Activated CD4-positive, alpha-beta T cell treated with anti-CD3 and anti-CD28 coated beads for 24 hours (primary cell): ENCODE measurements at regions not wholly inside any gene's neighbourhood (a gene's known extent, or its start where the extent isn't known, plus 50 kb on each side); places are given as distances from the start of the nearest gene placed in this dataset.

Source experiments
- DNase-seq, 2 donors: peaks; one replicate each; pipeline ENCODE4 v3.0.0-alpha.2; 2020; ENCODE audit warnings: low read depth in 2 of 2

- no peak for DNase-seq
Observed at GRCh38 chr2:121961761-121962160, 206.3 kb downstream of the TSN start.

- DNase-seq = no peak
Observed at GRCh38 chr2:121965661-121966060, 210.2 kb downstream of the TSN start.

DNA sequence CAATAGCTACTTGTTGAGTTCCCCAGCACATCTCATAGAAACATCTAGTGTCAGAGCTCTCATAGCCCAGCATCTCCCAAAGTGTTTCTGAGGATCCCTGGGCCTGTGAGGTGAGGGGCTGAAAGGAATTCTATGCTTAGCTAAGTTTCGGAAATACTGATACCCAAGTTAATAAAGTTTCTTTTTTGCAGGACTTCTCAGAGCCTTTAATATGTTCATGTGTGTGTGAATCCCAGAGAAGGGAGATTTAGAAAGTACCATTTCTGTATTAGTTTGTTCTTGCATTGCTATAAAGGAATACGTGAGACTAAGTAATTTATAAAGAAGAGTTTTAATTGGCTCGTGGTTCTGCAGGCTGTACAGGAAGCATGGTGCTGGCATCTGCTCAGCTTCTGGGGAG, 211.2 kb downstream of the TSN start:
- no peak for DNase-seq

GRCh38 chr2:121969166-121969565, 213.7 kb downstream of the TSN start:
- no peak for DNase-seq

DNA sequence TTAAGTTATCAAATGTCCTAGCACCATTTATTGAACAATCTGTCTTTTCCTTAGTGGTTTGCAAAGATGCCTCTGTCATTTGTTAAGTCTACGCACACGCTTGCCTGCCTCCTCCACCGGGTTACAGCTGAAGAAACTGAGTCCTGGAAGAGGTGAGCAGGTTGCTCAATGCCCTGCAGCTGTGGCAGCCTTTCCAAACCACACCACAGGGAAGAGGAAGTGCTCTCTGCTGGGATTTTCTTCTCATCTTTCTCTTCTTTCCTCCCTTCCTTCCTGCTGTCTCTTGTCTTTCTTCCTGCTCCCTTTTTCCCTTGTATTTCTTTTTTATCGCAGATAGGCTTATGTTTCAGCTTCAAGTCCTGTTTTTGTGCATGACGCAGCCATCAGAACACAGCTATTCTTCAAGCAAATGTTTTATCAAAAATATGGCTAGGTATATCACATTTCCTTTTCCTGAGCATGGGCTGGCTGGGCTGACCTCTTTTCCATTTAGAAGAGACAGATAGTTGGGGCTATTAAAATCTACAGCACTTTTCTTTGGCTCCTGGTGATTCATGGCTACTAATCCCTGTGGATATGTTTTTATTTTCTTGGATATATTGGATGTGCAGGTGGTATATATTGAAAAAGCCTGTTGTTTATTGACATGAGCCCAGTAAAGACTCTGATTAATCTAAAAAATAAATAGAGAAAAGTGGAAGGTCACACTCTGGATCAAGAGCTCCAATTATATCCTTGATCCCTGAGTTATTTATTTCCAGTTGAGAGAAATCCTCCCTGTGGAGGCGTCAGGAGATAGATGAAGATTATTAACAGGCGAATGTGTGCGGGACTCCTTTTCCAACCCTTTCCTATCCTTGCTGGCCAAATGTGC, 214.6 kb downstream of the TSN start:
- no peak for DNase-seq

GRCh38 chr2:121972203-121972602, 216.8 kb downstream of the TSN start:
- DNase-seq = no peak

DNA sequence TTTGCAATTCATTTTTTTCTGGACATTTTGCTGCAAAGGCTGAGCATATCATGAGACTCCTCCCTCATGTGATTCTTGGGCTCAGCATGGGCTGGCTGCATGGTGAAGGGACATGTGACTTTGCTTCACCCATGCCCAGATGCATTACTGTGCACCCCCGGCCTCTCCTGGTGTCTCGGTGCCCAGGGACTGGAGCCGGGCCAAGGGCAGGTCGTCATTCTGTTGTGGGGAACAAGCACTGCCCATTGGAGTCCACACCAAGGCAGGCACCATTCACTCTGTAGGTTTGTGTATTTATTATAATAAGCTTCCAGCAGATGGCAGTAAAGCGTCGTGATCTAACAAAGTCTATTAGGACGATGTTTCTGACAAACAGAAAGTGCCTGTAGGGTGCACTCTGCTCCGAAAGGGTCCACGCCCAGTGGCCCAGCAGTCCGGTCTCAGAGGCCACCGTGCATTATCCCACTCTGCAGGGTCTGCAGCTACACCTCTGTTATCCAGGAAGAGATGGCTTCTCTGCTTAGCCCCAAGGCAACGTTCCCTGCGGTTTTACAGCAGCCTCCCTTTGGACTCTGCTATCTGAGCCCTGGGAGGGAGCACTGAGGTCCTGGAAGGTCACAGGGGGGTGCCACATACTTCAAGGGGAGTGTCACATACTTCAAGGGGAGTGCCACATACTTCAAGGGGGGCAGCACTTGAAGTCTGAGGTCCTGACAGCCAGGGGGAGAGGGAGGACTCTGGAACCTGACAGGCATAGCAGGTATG, 219.6 kb downstream of the TSN start:
- peak in 1 of 2 donors; percentile 23 for DNase-seq

GRCh38 chr2:121976926-121977325, 221.5 kb downstream of the TSN start:
- no peak for DNase-seq

GRCh38 chr2:121977326-121977725, 221.9 kb downstream of the TSN start:
- DNase-seq = no peak

DNA sequence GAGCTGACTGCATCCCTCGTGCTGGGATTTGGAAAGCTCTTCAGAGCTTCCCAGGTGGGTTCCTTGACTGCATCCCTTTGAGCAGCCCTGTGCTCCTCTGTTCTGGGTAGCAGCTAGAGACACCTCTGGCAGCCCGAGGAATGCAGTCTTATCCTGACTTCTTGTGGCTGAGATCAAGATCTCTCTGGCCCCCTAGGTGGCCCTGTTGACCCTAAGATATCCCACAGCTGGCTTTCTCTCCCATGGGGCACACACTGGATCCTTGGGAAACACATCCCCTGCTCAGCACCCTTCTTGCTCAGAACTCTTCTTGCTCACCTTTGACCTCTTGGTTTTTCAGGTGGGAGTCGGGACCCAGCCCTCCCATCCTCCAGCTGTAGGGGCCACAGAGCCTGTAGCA, 237.2 kb downstream of the TSN start:
- DNase-seq = no peak

DNA sequence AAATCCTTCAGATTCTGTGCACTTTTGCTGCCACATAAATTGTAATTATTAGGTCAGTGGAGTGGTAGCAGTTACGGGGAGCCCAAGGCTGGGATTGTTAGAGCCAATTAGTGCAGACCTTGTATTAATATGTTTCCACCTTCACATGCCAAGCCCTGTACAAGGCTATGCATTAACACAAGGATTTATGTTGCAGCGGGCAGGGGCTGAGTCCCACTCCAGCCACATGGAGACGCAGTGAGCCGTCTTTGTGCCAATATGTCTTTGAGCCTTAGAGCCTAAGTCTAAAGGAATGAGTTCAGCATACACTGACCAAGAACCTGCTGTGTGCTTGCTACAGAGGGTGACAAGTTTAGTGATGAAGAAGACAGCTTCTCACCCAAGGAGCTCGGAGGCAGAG, 238.2 kb downstream of the TSN start:
- DNase-seq = no peak

- DNase-seq = no peak
Observed at GRCh38 chr2:121994238-121995206, 239.1 kb downstream of the TSN start.

- DNase-seq = no peak
Observed at GRCh38 chr2:121998751-121999150, 243.3 kb downstream of the TSN start.

- no peak for DNase-seq
Observed at GRCh38 chr2:121999264-121999663, 243.8 kb downstream of the TSN start.

DNA sequence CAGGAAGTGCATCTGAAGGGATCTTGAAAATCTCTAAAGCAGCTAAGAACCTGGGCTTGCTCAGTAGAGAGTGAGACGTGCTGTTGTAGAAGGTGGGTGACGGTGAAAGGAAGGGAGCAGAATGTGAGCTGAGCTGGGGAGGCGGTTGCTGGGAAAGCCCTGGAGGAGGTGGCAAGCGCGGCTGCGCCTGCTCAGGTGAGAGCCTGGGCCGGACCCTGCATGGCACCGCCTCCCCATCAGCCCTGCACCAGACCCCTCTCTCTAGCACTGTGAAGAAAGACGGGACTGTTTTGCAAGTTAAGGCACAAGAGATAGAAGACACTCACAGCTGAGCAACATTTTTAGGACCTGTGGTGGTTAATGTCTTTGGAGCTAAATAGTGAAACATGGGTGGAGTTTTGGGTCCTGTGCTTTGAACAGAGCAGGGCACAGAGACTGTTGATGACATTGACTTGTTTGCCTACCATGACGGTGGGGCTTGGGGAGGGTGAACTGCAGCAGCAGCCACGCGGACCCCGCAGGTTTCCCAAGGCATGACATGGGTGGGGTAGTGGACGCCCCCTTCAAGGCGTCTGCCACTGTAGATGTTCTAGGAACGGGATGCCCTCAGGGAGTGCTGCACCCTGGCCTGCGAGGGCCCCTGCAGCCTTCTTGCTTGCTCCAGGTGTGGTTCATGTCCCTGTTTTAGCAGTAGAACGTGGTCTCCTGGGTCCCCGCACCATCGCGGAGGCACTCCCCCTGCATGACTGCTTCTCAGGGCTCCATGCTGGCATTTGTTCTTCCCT, 245.3 kb downstream of the TSN start:
- DNase-seq = no peak

- DNase-seq = no peak
Observed at GRCh38 chr2:122001441-122001874, 246.0 kb downstream of the TSN start.

DNA sequence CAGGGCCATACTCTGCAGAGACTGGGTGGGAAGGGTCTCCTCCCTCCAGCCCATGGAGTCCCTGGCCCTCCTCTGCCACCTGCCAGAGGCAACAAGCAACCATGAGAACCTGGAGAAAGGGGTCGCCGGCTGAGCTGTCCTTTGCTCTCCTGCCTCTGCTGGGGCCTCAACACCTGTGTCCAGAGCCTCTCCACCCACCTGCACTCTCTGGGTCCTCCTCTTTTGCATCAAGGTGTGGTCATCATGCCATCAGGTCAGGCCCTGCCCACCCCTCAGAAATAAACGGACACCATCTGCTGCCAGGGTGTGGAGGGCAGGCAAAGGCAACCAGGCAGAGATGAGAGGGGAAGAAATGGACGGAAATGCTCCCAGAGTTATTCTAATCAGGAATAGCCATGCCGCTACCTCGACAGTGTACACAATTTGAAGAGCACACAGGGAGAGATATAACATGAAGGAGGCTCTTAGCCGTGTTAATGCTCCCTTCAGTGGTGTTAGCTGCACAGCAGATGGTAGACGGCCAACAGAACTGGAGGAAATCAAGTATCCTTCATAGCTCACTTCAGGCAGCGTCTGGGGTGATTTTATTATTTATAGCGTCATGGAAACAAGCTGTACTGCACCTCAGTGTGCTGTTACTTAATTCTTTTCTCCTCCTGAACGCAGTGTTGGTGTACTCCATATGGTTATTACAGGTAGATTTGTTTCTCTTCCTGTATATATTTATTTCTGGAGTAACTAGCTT, 247.9 kb downstream of the TSN start:
- DNase-seq = no peak

DNA sequence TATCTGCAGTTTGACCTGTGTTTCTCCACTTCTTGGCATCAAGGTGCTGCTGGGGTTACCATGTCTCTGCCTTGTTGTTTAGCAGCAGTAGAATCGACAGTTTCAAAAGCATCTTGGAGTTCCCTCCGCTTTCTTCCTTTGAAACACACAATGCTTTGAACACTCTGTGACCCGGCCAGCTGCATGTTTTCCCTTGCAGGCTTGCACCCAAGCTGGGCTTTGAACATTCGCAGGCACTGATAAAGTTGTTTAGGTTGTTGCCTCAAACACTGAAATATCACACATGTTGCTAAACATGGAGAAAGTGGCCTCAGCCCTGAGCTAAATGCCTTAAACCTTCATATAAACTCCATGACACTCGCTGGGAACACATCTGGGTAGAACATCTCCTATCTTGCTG, 251.7 kb downstream of the TSN start:
- no peak for DNase-seq

- DNase-seq = no peak
Observed at GRCh38 chr2:122007577-122007976, 252.1 kb downstream of the TSN start.

DNA sequence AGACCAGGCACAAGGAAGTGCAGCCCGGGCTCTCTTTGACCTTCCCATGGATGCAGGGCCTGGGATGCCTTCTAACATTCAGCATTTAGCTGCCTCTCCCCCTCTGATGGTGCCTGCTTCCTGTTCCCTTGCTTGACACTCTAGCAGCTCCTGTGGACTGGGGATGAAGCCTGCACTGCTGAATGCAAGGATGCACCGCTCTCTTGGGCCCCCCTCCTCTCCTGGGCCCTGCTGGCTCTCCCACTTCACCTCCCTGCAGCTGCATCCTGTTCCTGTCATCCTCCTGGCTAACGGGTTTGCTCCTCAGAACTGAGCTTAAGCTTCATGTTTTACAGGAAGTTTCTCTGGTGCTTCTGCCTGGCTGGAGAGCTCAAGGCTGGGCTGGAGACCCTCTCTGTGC, 254.1 kb downstream of the TSN start:
- no peak for DNase-seq
